Posterior cingulate gyrus (tissue), 11 donors: ENCODE measurements at regions not wholly inside any gene's neighbourhood (a gene's known extent, or its start where the extent isn't known, plus 50 kb on each side); places are given as distances from the start of the nearest gene placed in this dataset.

ENCODE experiments used
- DNase-seq, 10 donors: peaks; one replicate each; pipeline versions ENCODE4 v3.0.0 to v3.0.0-alpha.2; 2020 to 2021; ENCODE audit warnings: mixed read lengths in 3 of 10
- intact Hi-C: fragments of 100-400 bp; cut with DNase I; formaldehyde crosslinking; loops from one replicate; pipeline ENCODE4 v1.15.1; 2023

- intact Hi-C loops: no loop called here
- DNase-seq: no peak
These were observed 259.6 kb upstream of the NR4A3 start for GRCh38 chr9:99561961-99562565.

- intact Hi-C loops: no loop called here
These were observed 258.3 kb upstream of the NR4A3 start for GRCh38 chr9:99563364-99563763.

GRCh38 chr9:99565203-99565602 lies 256.5 kb upstream of the NR4A3 start:
- intact Hi-C loops: no loop called here
- peak in 7 of 10 donors; percentile 13 to 87 (median 40) for DNase-seq

More at GRCh38 chr9:99563364-99563763, 258.3 kb upstream of the NR4A3 start:
- DNase-seq: no peak

GRCh38 chr9:99567436-99567835 lies 254.2 kb upstream of the NR4A3 start:
- no peak for DNase-seq
- intact Hi-C loops: no loop called here

GRCh38 chr9:99569840-99570239 lies 251.8 kb upstream of the NR4A3 start:
- intact Hi-C loops: no loop called here
- no peak for DNase-seq

GRCh38 chr9:99572567-99572966 lies 249.1 kb upstream of the NR4A3 start:
- DNase-seq: no peak
- intact Hi-C loops: no loop called here

GRCh38 chr9:99573085-99573484 lies 248.6 kb upstream of the NR4A3 start:
- intact Hi-C loops: no loop called here
- no peak for DNase-seq

GRCh38 chr9:99573886-99574285 lies 247.8 kb upstream of the NR4A3 start:
- no peak for DNase-seq
- intact Hi-C loops: no loop called here

- intact Hi-C loops: no loop called here
- DNase-seq: no peak
These were observed 245.7 kb upstream of the NR4A3 start for GRCh38 chr9:99576002-99576401.

- no peak for DNase-seq
- intact Hi-C loops: no loop called here
These were observed 244.8 kb upstream of the NR4A3 start for GRCh38 chr9:99576876-99577275.

- no peak for DNase-seq
These were observed 244.3 kb upstream of the NR4A3 start for GRCh38 chr9:99577351-99577750.

GRCh38 chr9:99578666-99579065 lies 243.0 kb upstream of the NR4A3 start:
- no peak for DNase-seq
- intact Hi-C loops: no loop called here

More at GRCh38 chr9:99577351-99577750, 244.3 kb upstream of the NR4A3 start:
- intact Hi-C loops: no loop called here

- DNase-seq: no peak
- intact Hi-C loops: no loop called here
These were observed 241.7 kb upstream of the NR4A3 start for GRCh38 chr9:99579964-99580363.

GRCh38 chr9:99582814-99583213 lies 238.9 kb upstream of the NR4A3 start:
- intact Hi-C loops: no loop called here
- no peak for DNase-seq

GRCh38 chr9:99588299-99588698 lies 233.4 kb upstream of the NR4A3 start:
- intact Hi-C loops: no loop called here
- DNase-seq: no peak

- intact Hi-C loops: no loop called here
- DNase-seq: no peak
These were observed 232.9 kb upstream of the NR4A3 start for GRCh38 chr9:99588747-99589146.

GRCh38 chr9:99590410-99590809 lies 231.3 kb upstream of the NR4A3 start:
- intact Hi-C loops: no loop called here

GRCh38 chr9:99590840-99591239 lies 230.8 kb upstream of the NR4A3 start:
- intact Hi-C loops: no loop called here
- no peak for DNase-seq

More at GRCh38 chr9:99590410-99590809, 231.3 kb upstream of the NR4A3 start:
- DNase-seq: no peak

- intact Hi-C loops: no loop called here
These were observed 229.9 kb upstream of the NR4A3 start for GRCh38 chr9:99591770-99592169.

GRCh38 chr9:99592834-99593574 lies 228.7 kb upstream of the NR4A3 start:
- no peak for DNase-seq
- intact Hi-C loops: no loop called here

More at GRCh38 chr9:99591770-99592169, 229.9 kb upstream of the NR4A3 start:
- DNase-seq: no peak

GRCh38 chr9:99593610-99594009 lies 228.1 kb upstream of the NR4A3 start:
- intact Hi-C loops: no loop called here
- DNase-seq: no peak
